ENCODE measurements at regions not wholly inside any gene's neighbourhood (a gene's known extent, or its start where the extent isn't known, plus 50 kb on each side); places are given as distances from the start of the nearest gene placed in this dataset.

GRCh38 chr5:77558266-77558665 lies 66.2 kb upstream of the WDR41 start:
- no peak overlapping the region for H3K27ac Mint-ChIP-seq
- no peak overlapping the region for H3K4me3 Mint-ChIP-seq
- no peak for DNase-seq (ENCODE audit: low spot score in 2 of 2, unreplicated experiment in 2 of 2)
- H3K36me3 Mint-ChIP-seq, result no peaks in the 10 kb centered on the region
- H3K27me3 Mint-ChIP-seq (ENCODE audit: low read depth), result peaks cover 4% of the 10 kb centered on the region
- no peak for TF ChIP-seq CTCF (IDR thresholded peaks at IDR 0.05; ENCODE audit: unreplicated experiment)
- H3K9me3 Mint-ChIP-seq, result no peaks in the 10 kb centered on the region
- H3K4me1 Mint-ChIP-seq, result no peaks in the 10 kb centered on the region

GRCh38 chr5:77550406-77550805 lies 58.3 kb upstream of the WDR41 start:
- H3K27ac Mint-ChIP-seq, result no peak overlapping the region
- no peaks in the 10 kb centered on the region for H3K36me3 Mint-ChIP-seq
- H3K4me1 Mint-ChIP-seq, result no peaks in the 10 kb centered on the region
- H3K4me3 Mint-ChIP-seq, result no peak overlapping the region
- DNase-seq (ENCODE audit: low spot score in 2 of 2, unreplicated experiment in 2 of 2), result no peak
- peaks cover 6% of the 10 kb centered on the region for H3K27me3 Mint-ChIP-seq (ENCODE audit: low read depth)
- peaks cover 43% of the 10 kb centered on the region for H3K9me3 Mint-ChIP-seq
- TF ChIP-seq CTCF (IDR thresholded peaks at IDR 0.05; ENCODE audit: unreplicated experiment), result no peak

- DNase-seq (ENCODE audit: low spot score in 2 of 2, unreplicated experiment in 2 of 2), result no peak
- peaks cover 3% of the 10 kb centered on the region for H3K27me3 Mint-ChIP-seq (ENCODE audit: low read depth)
- no peak overlapping the region for H3K4me3 Mint-ChIP-seq
- no peak for TF ChIP-seq CTCF (IDR thresholded peaks at IDR 0.05; ENCODE audit: unreplicated experiment)
- no peaks in the 10 kb centered on the region for H3K36me3 Mint-ChIP-seq
- H3K9me3 Mint-ChIP-seq, result peaks cover 45% of the 10 kb centered on the region
- no peaks in the 10 kb centered on the region for H3K4me1 Mint-ChIP-seq
- H3K27ac Mint-ChIP-seq, result no peak overlapping the region
These were observed 53.2 kb upstream of the WDR41 start for GRCh38 chr5:77545285-77545684.

Measured in mesothelial cell of epicardium (in vitro differentiated cells).